COLO829 (cell line): ENCODE measurements at regions not wholly inside any gene's neighbourhood (a gene's known extent, or its start where the extent isn't known, plus 50 kb on each side); places are given as distances from the start of the nearest gene placed in this dataset.
A peak's percentile ranks its signal among the peaks of the same experiment; 100 is the strongest.
"Not testable (repeated sequence)": the region's sequence is repeated elsewhere in the genome, so short reads cannot be mapped to it uniquely, and the experiment has no call there.

Experiments used
- DNase-seq: peaks from one replicate; pipeline ENCODE4 v3.0.0; 2012; ENCODE audit warnings: low spot score

- no peak for DNase-seq
Observed at GRCh38 chr3:146757759-146758158, 152.6 kb upstream of the PLSCR5 start.

DNA sequence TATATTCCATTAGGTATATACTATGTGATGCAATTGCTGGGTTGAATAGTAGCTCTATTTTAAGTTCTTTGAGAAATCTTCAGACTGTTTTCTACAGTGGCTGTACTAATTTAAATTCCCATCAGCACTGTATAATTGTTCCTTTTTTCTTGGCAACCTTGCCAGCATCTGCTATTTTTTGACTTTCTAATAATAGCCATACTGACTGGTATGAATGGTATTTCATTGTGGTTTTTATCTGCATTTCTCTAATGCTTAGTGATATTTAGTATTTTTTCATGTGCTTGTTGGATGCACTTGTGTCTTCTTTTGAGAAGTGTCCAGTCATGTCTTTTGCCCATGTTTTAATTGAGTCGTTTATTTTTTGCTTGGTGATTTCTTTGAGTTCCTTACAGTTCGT, 145.1 kb upstream of the PLSCR5 start:
- no peak for DNase-seq

DNA sequence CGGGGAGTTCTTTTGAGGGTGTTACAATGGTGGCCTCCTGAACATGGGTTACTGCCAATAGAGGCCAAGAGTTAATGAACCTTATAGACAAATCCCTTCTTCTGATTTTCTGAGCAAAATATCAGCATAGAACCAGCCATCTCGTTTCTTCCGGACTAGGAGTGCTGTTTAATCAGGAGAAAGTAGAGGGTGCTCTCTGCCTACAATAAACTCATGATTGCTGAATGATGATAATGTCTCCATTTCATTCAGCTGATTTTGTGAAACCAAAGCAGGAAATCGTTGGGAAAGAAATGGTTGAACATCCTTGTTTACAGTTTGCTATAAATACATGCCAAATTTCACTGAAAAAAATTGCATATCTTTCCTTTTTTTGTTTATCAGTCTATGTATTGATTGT, 142.8 kb upstream of the PLSCR5 start:
- no peak for DNase-seq

DNA sequence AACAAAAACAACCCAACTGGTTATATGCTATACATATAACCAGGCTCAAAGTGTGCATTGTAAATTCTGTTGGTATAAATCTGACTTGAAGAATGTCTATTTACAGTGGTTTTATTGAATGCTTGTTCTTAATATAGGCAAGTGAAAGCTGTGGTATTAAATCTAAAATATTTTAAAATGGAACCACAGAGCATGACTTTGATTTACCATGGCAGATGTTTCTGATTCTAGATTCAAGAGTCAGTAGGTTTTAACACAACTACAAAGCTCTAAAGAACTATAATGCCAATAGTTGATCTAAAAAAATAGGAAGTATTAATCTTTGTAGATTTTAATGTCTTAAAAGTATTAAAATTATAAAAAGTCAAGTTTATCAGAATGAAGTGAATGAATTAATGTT, 141.9 kb upstream of the PLSCR5 start:
- no peak for DNase-seq

GRCh38 chr3:146746190-146746589, 141.0 kb upstream of the PLSCR5 start:
- no peak for DNase-seq

- no peak for DNase-seq
Observed at GRCh38 chr3:146739203-146739671, 134.1 kb upstream of the PLSCR5 start.

DNA sequence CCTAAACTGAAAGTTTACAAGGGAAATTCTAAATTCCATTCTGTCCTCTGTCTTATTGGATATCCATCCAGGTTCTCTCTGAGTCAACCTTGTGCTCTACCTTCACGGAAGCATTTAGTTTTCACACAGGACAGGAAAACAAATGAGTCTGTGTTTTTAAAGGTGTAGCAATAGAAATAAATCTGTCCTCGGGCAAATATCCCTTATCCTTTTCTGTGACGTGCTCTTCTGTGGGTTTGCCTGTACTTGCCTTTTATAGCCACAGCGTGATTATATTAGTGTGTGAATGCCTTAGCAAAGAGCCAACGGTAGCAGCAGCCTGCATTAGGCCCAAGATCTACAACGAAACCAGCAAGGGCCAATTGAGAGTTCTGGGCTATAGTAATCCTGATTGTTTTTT, 127.2 kb upstream of the PLSCR5 start:
- DNase-seq: no peak

GRCh38 chr3:146715170-146715569, 110.0 kb upstream of the PLSCR5 start:
- no peak for DNase-seq

DNA sequence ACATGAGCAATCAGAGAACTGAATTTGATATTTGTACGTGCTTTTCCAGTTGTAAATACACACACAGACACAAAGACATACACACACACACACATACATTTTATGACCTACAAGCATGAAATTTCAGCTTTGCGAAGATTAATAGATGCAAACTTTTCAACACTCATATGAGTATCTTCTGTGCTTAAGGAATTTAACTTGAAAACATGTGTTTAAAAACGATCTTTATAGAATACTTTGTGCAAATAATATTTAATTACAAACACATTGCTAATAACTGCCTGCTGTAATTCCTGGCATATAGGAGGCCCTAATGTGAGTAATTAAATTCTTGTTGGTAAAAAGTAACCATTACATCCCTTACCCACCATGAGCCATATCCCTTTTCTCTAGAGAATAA, 107.7 kb upstream of the PLSCR5 start:
- no peak for DNase-seq

GRCh38 chr3:146709969-146710368, 104.8 kb upstream of the PLSCR5 start:
- DNase-seq: no peak

- peak; percentile 35 for DNase-seq
Observed at GRCh38 chr3:146705225-146705624, 100.1 kb upstream of the PLSCR5 start.

- no peak for DNase-seq
Observed at GRCh38 chr3:146702237-146702636, 97.1 kb upstream of the PLSCR5 start.

DNA sequence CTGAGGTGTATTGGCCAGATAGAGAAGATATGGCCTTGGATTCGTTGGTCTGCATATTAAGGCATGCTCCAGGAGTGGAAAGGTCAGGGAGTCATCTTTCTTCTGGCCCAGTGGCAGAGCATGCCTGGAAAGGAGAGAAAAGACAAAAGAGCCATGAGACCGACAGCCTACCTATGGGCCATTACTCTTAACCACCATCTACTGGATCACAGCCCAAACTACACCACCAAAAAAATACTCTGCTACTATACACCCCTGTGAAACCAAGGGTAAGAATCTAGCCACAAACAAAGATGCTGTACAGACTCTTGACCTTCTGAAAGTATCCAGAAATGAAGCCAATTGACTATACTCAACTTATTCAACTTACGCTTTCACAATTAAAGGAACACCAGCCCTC, 96.1 kb upstream of the PLSCR5 start:
- no peak for DNase-seq

DNA sequence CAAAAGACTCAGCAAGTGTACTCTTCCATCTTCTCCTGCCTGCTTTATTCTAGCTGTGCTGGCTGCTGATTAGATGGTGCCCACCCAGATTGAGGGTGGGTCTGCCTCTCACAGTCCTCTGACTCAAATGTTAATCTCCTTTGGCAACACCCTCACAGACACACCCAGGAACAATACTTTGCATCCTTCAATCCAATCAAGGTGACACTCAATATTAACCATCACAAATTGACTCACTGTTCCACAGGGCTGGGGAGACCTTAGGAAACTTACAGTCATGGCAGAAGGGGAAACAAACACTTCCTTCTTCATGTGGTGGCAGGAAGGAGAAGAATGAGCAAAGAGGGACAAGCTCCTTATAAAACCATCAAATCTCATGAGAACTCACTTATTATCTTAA, 94.9 kb upstream of the PLSCR5 start:
- not testable (repeated sequence) for DNase-seq

DNA sequence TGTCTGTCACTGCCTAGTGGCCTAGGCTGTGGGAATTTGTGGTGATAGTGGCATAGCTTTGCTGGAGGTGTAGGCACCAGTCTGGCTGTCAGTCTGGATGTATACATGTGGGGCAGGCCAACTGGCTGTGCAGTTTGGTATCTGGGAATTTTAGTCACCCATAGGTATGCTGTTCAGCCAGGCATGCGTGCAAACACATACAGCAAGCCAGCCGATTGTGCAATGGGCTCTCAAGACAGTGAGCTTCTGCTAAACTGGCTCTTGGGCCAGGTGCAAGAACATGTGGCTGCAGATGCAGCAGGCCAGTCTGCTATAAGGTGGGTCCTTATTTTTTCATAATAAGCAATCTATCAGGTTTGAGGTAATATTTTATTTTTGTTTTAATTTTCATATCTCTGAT, 87.1 kb upstream of the PLSCR5 start:
- no peak for DNase-seq

DNA sequence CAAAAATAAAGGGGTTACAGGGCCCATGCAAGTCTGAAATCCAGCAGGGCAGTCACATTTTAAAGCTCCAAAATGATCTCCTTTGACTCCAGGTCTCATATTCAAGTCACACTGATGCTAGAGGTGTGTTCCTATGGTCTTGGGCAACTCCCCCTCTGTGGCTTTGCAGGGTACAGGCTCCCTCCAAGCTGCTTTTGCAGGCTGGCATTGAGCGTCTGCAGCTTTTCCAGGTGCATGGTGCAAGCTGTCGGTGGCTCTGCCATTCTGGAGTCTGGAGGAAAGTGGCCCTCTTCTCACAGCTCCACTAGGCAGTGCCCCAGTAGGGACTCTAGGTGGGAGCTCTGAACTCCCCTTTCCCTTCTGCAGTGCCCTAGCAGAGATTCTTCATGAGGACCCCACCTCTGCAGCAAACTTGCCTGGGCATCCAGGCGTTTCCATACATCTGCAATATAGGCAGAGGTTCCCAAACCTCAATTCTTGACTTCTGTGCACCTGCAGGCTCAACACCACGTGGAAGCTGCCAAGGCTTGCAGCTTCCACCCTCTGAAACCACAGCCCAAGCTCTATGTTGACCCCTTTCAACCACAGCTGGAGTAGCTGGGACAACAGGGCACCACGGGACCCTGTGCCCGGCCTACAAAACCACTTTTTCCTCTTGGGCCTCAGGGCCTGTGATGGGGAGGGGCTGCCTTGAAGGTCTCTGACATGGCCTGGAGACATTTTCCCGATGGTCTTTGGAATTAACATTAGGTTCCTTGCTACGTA, 80.1 kb upstream of the PLSCR5 start:
- no peak for DNase-seq

GRCh38 chr3:146682171-146682570, 77.0 kb upstream of the PLSCR5 start:
- peak; percentile 25 for DNase-seq

- no peak for DNase-seq
Observed at GRCh38 chr3:146680617-146681016, 75.5 kb upstream of the PLSCR5 start.

DNA sequence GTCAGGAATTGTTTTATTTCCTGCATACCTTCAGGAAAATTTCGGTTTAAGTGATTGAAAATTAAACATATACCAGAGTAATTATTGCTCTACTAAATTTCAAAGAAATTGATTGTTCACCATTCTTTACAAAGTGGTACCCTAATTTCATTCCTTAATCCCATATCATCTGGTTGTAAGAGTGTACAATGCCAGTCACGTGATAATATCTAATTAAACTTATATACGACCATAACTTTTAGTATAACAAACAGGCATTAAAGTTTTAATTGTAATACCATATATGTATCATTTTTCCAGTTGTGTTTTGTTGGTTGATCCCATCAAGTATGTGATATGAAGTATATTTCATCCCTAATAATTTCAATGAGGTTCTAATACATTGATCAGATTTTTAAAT, 74.8 kb upstream of the PLSCR5 start:
- DNase-seq: no peak

- peak; percentile 25 for DNase-seq
Observed at GRCh38 chr3:146679191-146679590, 74.0 kb upstream of the PLSCR5 start.

GRCh38 chr3:146672941-146673340, 67.8 kb upstream of the PLSCR5 start:
- no peak for DNase-seq

DNA sequence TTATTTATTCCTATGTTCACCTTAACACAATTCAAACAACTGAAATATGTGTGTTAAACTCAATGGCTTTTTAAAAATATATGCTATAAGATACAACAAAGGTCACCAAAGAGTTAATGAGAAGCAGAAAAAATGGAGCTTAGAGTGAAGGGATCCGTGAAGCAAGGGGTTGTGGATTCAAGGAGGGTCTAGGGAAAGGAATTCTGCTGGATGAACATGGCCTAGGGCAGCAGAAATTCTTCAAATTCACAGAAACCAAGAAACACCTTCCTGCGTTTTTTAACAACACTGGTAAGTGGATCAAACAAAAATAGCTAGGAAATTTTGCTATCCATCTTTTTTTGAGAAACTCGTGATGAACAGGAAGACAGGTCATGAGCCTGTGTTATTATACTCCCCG, 59.3 kb upstream of the PLSCR5 start:
- no peak for DNase-seq

GRCh38 chr3:146658841-146659240, 53.7 kb upstream of the PLSCR5 start:
- DNase-seq: no peak

- DNase-seq: no peak
Observed at GRCh38 chr3:146655333-146655996, 50.3 kb upstream of the PLSCR5 start.
